ENCODE measurements at regions not wholly inside any gene's neighbourhood (a gene's known extent, or its start where the extent isn't known, plus 50 kb on each side); places are given as distances from the start of the nearest gene placed in this dataset.

DNA sequence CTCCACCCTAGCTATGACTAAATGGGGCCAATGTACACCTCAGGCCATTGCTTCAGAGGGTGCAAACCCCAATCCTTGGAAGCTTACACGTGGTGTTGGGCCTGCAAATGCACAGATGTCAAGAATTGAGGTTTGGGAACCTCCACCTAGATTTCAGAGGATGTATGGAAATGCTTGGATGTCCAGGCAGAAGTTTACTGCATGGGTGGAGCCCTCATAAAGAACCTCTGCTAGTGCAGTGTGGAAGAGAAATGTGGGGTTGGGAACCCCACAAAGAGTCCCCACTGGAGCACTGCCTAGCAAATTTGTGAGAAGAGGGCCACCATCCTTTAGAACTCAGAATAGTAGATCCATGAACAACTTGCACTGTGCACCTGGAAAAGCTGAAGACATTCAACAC, 284.1 kb downstream of the ANTXR2 start:
- no peak for DNase-seq (ENCODE audit: low spot score)
- no peaks in the 10 kb centered on the region for H3K27me3 Mint-ChIP-seq (ENCODE audit: low read depth)
- no peaks in the 10 kb centered on the region for H3K4me1 Mint-ChIP-seq (ENCODE audit: low read depth)
- H3K4me3 Mint-ChIP-seq (ENCODE audit: low read depth): no peak overlapping the region
- H3K36me3 Mint-ChIP-seq (ENCODE audit: low read depth): no peaks in the 10 kb centered on the region
- peaks cover 29% of the 10 kb centered on the region for H3K9me3 Mint-ChIP-seq
- intact Hi-C loops (cut with micrococcal nuclease): no loop called here
- H3K27ac Mint-ChIP-seq: no peak overlapping the region

DNA sequence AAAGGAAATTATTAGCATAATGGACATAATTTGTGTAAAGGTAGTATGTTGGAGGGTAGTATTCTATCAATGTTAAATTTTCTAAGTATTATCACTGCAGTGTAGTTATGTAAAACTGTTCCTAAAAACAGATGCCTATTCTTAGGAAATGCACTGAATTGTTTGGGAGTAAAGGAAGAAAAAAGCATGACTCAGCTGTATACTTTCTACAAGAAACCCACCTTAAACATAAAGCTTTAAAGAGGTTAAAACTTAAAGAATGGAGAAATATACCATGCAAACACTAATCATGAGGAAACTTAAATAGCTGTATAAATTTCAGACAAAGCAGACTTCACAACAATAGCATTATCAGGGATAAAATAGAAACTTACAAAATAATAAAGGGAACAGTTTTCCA, 292.9 kb downstream of the ANTXR2 start:
- Mint-ChIP-seq H3K27ac (no peak overlapping the region), H3K4me1 (ENCODE audit: low read depth) (no peaks in the 10 kb centered on the region), H3K36me3 (ENCODE audit: low read depth) (no peaks in the 10 kb centered on the region), H3K9me3 (peaks cover 11% of the 10 kb centered on the region), H3K27me3 (ENCODE audit: low read depth) (no peaks in the 10 kb centered on the region), H3K4me3 (ENCODE audit: low read depth) (no peak overlapping the region)
- intact Hi-C loops (cut with micrococcal nuclease): no loop called here
- DNase-seq (ENCODE audit: low spot score): no peak

DNA sequence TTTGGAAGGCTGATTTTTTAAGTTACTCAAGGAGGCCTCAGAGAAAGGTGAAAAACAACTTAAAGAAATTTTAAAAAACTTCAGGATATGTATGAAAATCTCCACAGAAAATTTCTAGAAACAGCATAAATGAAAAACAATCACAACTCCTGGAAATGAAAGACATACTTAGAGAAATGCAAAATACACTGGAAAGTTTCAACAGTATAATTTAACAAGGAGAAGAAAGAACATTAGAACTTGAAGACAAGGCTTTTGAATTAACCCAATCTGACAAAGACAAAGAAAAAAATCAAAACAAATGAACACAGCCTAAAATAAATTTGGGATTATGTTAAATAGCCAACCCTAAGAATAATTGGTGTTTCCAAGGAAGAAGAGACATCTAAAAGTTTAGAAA, 300.5 kb downstream of the ANTXR2 start:
- no peak overlapping the region for H3K4me3 Mint-ChIP-seq (ENCODE audit: low read depth)
- no peaks in the 10 kb centered on the region for H3K4me1 Mint-ChIP-seq (ENCODE audit: low read depth)
- no peak overlapping the region for H3K27ac Mint-ChIP-seq
- intact Hi-C loops (cut with micrococcal nuclease): no loop called here
- H3K27me3 Mint-ChIP-seq (ENCODE audit: low read depth): no peaks in the 10 kb centered on the region
- peaks cover 33% of the 10 kb centered on the region for H3K9me3 Mint-ChIP-seq
- DNase-seq (ENCODE audit: low spot score): no peak
- H3K36me3 Mint-ChIP-seq (ENCODE audit: low read depth): no peaks in the 10 kb centered on the region

DNA sequence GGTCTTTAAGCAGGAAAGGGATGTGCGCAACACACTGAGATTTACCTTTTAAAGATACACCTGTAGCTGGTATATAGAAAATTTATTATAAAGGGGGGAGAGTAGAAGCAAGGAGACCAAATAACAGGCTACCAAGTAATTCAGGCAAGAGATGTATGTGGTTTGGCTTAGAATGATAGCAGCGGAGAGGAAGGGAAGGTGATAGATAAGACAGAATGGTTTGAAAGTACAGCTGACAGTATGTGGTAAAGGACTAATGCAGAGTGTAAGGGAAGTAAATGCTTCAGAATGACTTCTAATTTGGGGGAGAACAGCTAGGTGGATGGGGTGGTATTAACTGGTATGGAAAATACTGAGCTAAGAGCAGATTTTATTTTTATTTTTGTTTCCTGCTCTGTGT, 308.9 kb downstream of the ANTXR2 start:
- no peak for DNase-seq (ENCODE audit: low spot score)
- Mint-ChIP-seq H3K9me3 (peaks cover 9% of the 10 kb centered on the region), H3K36me3 (ENCODE audit: low read depth) (no peaks in the 10 kb centered on the region), H3K4me3 (ENCODE audit: low read depth) (no peak overlapping the region), H3K27me3 (ENCODE audit: low read depth) (no peaks in the 10 kb centered on the region), H3K27ac (no peak overlapping the region), H3K4me1 (ENCODE audit: low read depth) (no peaks in the 10 kb centered on the region)
- intact Hi-C loops (cut with micrococcal nuclease): no loop called here

DNA sequence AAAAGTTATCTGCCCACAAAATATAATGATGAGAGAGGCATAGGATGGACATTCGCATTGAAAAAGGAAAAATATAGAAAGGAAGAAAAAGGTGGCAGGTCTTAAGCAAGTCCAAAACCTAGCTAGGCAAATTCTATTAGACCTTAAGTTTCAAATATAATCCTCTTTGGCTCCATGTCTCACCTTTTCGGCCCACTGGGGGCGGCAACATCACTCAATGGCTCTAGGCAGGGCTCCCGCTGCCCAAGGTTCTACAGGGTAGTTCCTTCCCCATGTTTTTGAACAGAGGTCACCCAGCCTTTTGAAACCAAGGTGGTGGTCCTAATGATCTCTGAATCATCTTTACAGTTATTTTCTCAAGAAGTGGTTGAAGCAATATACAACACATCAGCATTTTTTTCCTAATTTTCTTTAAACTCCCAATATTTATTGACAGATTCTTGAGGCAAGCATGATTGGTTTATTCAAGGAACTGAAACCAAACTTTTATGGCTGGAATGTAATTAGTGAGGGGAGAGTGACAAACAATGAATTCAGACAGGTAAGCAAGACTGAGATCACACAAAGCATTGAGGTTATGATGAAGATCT, 309.4 kb downstream of the ANTXR2 start:
- no peak overlapping the region for H3K27ac Mint-ChIP-seq
- DNase-seq (ENCODE audit: low spot score): no peak
- intact Hi-C loops (cut with micrococcal nuclease): no loop called here
- peaks cover 9% of the 10 kb centered on the region for H3K9me3 Mint-ChIP-seq
- H3K36me3 Mint-ChIP-seq (ENCODE audit: low read depth): no peaks in the 10 kb centered on the region
- no peaks in the 10 kb centered on the region for H3K27me3 Mint-ChIP-seq (ENCODE audit: low read depth)
- H3K4me1 Mint-ChIP-seq (ENCODE audit: low read depth): no peaks in the 10 kb centered on the region
- no peak overlapping the region for H3K4me3 Mint-ChIP-seq (ENCODE audit: low read depth)

DNA sequence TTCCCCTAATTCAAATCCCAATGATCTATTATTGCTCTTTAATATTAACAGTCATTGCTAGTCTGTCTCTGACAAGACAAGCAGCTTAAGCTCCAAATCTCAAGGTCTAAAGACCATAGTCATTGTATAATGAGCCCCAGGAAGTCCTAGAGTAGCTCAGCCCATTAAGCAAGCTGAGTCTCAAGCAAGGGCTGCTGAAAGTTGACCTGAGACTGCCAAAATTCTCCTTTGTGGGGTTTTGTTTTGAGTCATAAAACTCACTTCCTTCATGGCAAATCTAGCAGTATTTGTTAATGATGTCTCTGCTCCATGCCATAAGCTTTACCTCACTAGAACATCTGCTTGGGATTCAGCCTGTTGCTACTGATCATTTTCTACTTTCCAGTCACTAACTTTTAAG, 313.2 kb downstream of the ANTXR2 start:
- intact Hi-C loops (cut with micrococcal nuclease): no loop called here
- H3K4me3 Mint-ChIP-seq (ENCODE audit: low read depth): no peak overlapping the region
- peaks cover 4% of the 10 kb centered on the region for H3K9me3 Mint-ChIP-seq
- no peak for DNase-seq (ENCODE audit: low spot score)
- no peaks in the 10 kb centered on the region for H3K27me3 Mint-ChIP-seq (ENCODE audit: low read depth)
- no peaks in the 10 kb centered on the region for H3K4me1 Mint-ChIP-seq (ENCODE audit: low read depth)
- H3K27ac Mint-ChIP-seq: no peak overlapping the region
- H3K36me3 Mint-ChIP-seq (ENCODE audit: low read depth): no peaks in the 10 kb centered on the region

DNA sequence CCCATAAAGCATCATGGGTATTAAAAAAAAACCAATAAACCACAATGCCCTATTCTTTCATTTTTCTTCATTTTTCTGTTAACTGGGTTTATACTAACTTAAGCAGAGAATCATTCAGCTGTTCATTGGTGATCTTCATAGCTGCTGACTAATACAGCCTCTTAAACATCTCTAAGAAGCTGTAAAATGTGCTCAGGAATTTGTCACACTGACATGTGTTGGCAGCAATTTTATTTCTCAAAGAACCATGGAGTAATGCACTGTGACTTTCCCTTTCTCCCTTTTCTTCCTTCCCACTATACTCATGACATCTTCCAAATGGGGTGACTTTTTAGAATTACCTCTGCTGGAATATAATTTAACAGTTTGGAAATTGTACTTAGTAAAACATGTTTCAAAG, 315.4 kb downstream of the ANTXR2 start:
- Mint-ChIP-seq H3K27me3 (ENCODE audit: low read depth) (no peaks in the 10 kb centered on the region), H3K27ac (no peak overlapping the region), H3K9me3 (peaks cover 4% of the 10 kb centered on the region), H3K4me3 (ENCODE audit: low read depth) (no peak overlapping the region), H3K4me1 (ENCODE audit: low read depth) (no peaks in the 10 kb centered on the region), H3K36me3 (ENCODE audit: low read depth) (no peaks in the 10 kb centered on the region)
- no peak for DNase-seq (ENCODE audit: low spot score)
- intact Hi-C loops (cut with micrococcal nuclease): no loop called here

DNA sequence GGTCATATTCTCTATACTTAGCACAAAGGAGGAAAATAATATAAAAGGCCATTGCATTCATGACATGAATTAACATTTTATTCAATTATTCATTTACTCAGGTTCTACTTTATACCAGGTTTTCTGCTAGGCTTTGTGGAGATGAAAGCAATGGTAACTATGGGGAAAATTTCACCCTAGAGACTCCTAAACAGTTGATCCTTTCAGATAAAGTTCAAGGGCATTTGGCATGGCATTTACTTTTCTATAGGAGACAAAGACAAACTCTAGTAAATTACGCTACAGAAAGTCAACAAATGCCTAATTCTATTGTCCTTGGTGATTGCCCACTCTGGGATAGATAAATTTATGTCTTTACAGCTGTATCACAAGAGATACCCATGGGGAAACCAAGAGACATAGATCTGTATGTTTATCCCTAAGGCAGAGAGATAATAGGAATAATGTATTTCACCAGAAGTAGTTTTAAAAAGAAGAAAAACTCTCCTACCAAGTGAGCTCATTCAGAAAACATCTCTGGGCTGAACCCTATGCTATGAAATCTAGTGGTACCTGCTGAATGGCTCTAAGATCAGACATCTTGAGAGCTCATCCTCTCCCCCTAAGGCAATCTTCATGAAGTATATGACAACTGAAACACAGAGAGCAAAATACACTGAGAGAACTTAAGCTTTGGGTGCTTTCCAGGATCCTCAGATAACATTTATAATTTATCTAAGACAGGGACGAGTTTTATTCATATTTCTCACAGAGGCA, 316.7 kb downstream of the ANTXR2 start:
- intact Hi-C loops (cut with micrococcal nuclease): no loop called here

DNA sequence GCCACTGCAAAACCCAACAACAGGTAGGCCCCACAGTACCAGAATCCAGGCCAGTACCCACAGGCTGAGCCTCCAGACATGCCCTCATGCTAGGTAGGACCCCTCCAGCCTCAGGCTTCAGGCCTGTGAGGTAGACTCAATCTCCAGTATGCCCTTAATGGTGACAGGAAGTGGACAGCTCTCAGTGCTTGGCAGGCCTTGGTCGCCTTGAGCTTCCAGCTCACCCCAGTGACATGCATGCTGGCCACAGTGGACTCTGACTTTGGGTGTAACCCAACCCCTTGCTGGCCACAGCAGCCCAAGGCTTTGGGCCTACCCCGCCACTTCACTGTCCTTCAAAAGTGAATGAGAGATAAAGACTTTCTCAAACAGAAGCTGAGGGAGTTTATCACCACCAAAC, 324.2 kb downstream of the ANTXR2 start:
- H3K9me3 Mint-ChIP-seq: no peaks in the 10 kb centered on the region
- H3K27ac Mint-ChIP-seq: no peak overlapping the region
- no peak for DNase-seq (ENCODE audit: low spot score)
- no peaks in the 10 kb centered on the region for H3K36me3 Mint-ChIP-seq (ENCODE audit: low read depth)
- no peak overlapping the region for H3K4me3 Mint-ChIP-seq (ENCODE audit: low read depth)
- intact Hi-C loops (cut with micrococcal nuclease): no loop called here
- H3K27me3 Mint-ChIP-seq (ENCODE audit: low read depth): peaks cover 2% of the 10 kb centered on the region
- no peaks in the 10 kb centered on the region for H3K4me1 Mint-ChIP-seq (ENCODE audit: low read depth)

More for the DNA sequence above, 316.7 kb downstream of the ANTXR2 start:
- Mint-ChIP-seq H3K27me3 (ENCODE audit: low read depth) (no peaks in the 10 kb centered on the region), H3K36me3 (ENCODE audit: low read depth) (no peaks in the 10 kb centered on the region), H3K9me3 (no peaks in the 10 kb centered on the region), H3K4me1 (ENCODE audit: low read depth) (no peaks in the 10 kb centered on the region), H3K27ac (no peak overlapping the region), H3K4me3 (ENCODE audit: low read depth) (no peak overlapping the region)
- DNase-seq (ENCODE audit: low spot score): no peak

DNA sequence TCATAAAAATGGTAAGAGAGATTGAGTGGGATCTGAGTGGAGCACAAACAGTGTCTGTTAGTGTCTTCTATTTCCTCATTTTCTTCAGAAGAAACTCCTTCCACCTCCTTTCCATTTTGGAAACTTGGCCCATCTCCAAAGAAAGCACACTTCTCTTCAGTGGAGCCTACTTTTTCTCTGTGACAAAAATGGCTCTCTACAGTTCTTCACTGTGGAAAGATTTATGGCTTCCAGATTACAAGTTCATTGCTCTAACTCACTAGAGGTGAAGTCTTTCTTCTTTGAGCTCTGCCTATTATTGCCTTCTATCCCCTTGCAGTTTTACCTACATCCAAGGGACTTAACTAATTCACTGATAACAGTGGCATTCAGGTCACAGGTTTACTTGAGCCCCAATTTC, 325.8 kb downstream of the ANTXR2 start:
- no peak for DNase-seq (ENCODE audit: low spot score)
- Mint-ChIP-seq H3K4me3 (ENCODE audit: low read depth) (no peak overlapping the region), H3K4me1 (ENCODE audit: low read depth) (no peaks in the 10 kb centered on the region), H3K36me3 (ENCODE audit: low read depth) (no peaks in the 10 kb centered on the region), H3K27ac (no peak overlapping the region), H3K27me3 (ENCODE audit: low read depth) (peaks cover 2% of the 10 kb centered on the region), H3K9me3 (no peaks in the 10 kb centered on the region)
- intact Hi-C loops (cut with micrococcal nuclease): no loop called here

DNA sequence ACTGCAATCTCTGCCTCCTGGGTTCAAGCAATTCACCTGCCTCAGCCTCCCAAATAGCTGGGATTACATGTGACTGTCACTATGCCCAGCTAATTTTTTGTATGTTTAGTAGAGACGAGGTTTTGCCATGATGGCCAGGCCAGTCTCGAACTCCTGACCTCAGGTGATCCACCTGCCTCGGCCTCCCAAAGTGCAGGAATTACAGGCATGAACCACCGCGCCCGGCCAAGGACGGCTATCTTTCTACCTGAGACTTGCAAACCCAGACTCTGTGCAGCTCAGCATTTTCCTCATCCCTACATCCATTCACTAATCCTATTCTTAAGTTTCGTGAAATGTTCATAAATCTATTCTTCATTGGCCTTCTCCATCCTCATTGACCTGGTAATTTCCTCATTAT, 330.0 kb downstream of the ANTXR2 start:
- H3K9me3 Mint-ChIP-seq: no peaks in the 10 kb centered on the region
- intact Hi-C loops (cut with micrococcal nuclease): no loop called here

DNA sequence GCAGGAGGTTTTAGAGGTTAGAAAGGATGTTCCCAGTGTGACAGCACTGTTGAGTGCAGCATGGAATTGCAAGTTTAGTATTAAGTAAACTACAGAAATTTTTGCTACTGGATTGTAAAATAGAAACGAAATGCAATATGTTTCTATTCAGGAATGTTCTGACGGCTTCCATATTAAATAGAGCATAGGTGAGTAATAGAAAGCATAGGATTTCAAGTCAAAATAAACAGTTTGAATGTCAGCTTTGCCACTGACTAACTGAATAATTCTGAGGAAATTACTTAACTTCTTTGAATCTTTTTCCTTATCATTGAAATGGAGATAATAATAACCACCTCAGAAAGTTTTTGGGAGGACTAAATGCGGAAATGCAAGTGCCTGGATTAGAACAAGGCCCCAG, 331.9 kb upstream of the GK2 start:
- Mint-ChIP-seq H3K4me1 (ENCODE audit: low read depth) (no peaks in the 10 kb centered on the region), H3K27me3 (ENCODE audit: low read depth) (no peaks in the 10 kb centered on the region), H3K36me3 (ENCODE audit: low read depth) (no peaks in the 10 kb centered on the region), H3K27ac (no peak overlapping the region), H3K9me3 (no peaks in the 10 kb centered on the region), H3K4me3 (ENCODE audit: low read depth) (no peak overlapping the region)
- DNase-seq (ENCODE audit: low spot score): no peak
- intact Hi-C loops (cut with micrococcal nuclease): no loop called here

More for the DNA sequence above, 330.0 kb downstream of the ANTXR2 start:
- Mint-ChIP-seq H3K27me3 (ENCODE audit: low read depth) (peaks cover 2% of the 10 kb centered on the region), H3K27ac (no peak overlapping the region), H3K4me3 (ENCODE audit: low read depth) (no peak overlapping the region), H3K4me1 (ENCODE audit: low read depth) (no peaks in the 10 kb centered on the region), H3K36me3 (ENCODE audit: low read depth) (no peaks in the 10 kb centered on the region)
- DNase-seq (ENCODE audit: low spot score): no peak

DNA sequence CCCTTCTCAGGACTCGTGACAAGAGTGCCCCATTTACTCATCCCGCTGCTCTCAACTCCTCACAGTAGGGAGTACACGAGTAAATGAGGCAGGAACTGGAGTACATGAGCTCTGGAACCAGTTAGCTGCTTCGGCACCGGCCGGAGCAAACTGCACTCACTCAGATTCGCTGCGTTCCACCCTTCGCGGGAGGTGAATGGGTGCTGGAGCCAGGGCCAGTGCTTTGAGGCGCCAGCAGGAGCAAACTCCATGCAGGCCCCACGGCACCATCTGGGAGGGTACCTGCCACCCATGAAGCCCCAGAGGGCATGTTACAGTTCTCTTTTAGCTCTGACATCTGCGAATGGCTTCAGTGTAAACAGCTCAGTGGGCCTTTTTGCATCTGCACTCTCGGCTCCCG, 315.5 kb upstream of the GK2 start:
- no peak overlapping the region for H3K27ac Mint-ChIP-seq
- no peak for DNase-seq (ENCODE audit: low spot score)
- no peaks in the 10 kb centered on the region for H3K36me3 Mint-ChIP-seq (ENCODE audit: low read depth)
- H3K27me3 Mint-ChIP-seq (ENCODE audit: low read depth): no peaks in the 10 kb centered on the region
- no peaks in the 10 kb centered on the region for H3K4me1 Mint-ChIP-seq (ENCODE audit: low read depth)
- intact Hi-C loops (cut with micrococcal nuclease): no loop called here
- H3K4me3 Mint-ChIP-seq (ENCODE audit: low read depth): no peak overlapping the region
- no peaks in the 10 kb centered on the region for H3K9me3 Mint-ChIP-seq

Data from activated T-helper 2 cell treated with anti-CD3 and anti-CD28 coated beads, Interferon-gamma antibody, Interleukin-2, Interleukin-4, amounts not matched to agents 10 μg/mL and 5 μg/mL and 100 μg/mL, durations not matched to agents 14 hours and 24 hours and 36 hours (primary cell).